Calu3 (cell line): ENCODE measurements at regions not wholly inside any gene's neighbourhood (a gene's known extent, or its start where the extent isn't known, plus 50 kb on each side); places are given as distances from the start of the nearest gene placed in this dataset.

Experiments
- BruUV-seq: library from RNA; stranded (reverse); fragments of 400-500 nt; replicated peaks from 2 replicates; lab custom pipeline; 2021; lab: Mats Ljungman, UMichigan
- CTCF ChIA-PET: fragments of 300-600 bp; sonication (Branson Sonifier 250); formaldehyde crosslinking; loops from one replicate; lab custom pipeline; 2022; ENCODE audit warnings: antibody characterized with exemption; lab: Charles Lee
- DNase-seq: peaks from one replicate; pipeline ENCODE4 v3.0.0; 2022
- H3K27ac Mint-ChIP-seq: one replicate; pipeline ENCODE4 v1.8.0; 2022; ENCODE audit warnings: mixed read lengths; ENCODE audit not compliant: unreplicated experiment
- H3K27me3 Mint-ChIP-seq: one replicate; pipeline ENCODE4 v1.8.0; 2022; ENCODE audit warnings: mixed read lengths; ENCODE audit not compliant: unreplicated experiment
- H3K36me3 Mint-ChIP-seq: one replicate; pipeline ENCODE4 v1.8.0; 2022; ENCODE audit warnings: mild to moderate bottlenecking, moderate library complexity, mixed read lengths; ENCODE audit not compliant: insufficient read depth, unreplicated experiment
- H3K4me1 Mint-ChIP-seq: one replicate; pipeline ENCODE4 v1.8.0; 2022; ENCODE audit warnings: mild to moderate bottlenecking, low read depth, mixed read lengths; ENCODE audit not compliant: unreplicated experiment
- H3K4me3 Mint-ChIP-seq: one replicate; pipeline ENCODE4 v1.8.0; 2022; ENCODE audit warnings: mild to moderate bottlenecking, low read depth, moderate library complexity, mixed read lengths; ENCODE audit not compliant: unreplicated experiment
- H3K9me3 Mint-ChIP-seq: one replicate; pipeline ENCODE4 v1.8.0; 2022; ENCODE audit warnings: low read depth, mixed read lengths; ENCODE audit not compliant: unreplicated experiment
- intact Hi-C: fragments of 100-400 bp; cut with micrococcal nuclease; formaldehyde crosslinking; loops from one replicate; pipeline ENCODE4 v1.10.0; 2022; ENCODE audit not compliant: unreplicated experiment
- TF ChIP-seq, protein P1 (sequence below): fragments of 200-600 bp; IDR thresholded peaks from one replicate; pipeline ENCODE4 v1.8.0; 2022; ENCODE audit warnings: antibody characterized with exemption; ENCODE audit not compliant: unreplicated experiment

DNA sequence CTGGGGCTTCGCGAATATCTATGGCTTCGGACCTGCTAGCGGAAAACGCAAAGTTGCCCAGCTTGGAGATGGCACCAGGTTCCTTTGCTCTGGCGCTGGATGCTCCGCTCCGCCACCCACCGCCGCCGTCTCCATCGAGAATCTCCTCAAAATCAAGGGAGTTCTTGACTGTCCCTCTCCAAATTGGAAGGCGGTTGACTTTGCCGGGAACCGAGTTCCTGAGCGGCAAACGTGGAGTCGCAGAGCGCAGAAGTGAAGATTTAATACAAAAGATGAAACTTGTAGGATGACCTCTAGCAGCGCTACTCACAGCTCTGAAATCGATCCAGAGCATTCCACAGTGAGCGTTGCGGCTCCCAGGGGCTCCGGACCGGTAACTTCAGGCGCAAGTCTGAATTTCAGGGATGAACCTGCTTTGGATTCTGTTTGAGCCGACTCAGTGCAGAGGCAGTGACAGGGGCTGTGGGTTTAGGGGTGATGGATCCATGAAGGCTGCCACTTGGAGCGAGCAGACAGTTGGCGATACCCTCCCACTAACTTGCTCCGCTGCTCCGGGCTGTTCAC lies 1641.5 kb upstream of the C9orf72 start:
- DNase-seq: no peak
- intact Hi-C loops: loop anchor here (10.0 kb wide), 1 partner anchor 330 kb away; no protein-coding TSS in a partner anchor
- Mint-ChIP-seq H3K36me3 (peaks cover 33% of the 10 kb centered on the region), H3K9me3 (no peaks in the 10 kb centered on the region), H3K4me1 (peaks cover 13% of the 10 kb centered on the region), H3K27ac (no peak overlapping the region), H3K4me3 (peak overlapping the region; percentile 67), H3K27me3 (no peaks in the 10 kb centered on the region)
- CTCF ChIA-PET: interaction anchor here (1.2 kb wide), 1 partner anchor 440 kb away, joined by 4 read pairs; no protein-coding TSS in a partner anchor
- no TSS peak for BruUV-seq
- TF ChIP-seq, protein P1, sequence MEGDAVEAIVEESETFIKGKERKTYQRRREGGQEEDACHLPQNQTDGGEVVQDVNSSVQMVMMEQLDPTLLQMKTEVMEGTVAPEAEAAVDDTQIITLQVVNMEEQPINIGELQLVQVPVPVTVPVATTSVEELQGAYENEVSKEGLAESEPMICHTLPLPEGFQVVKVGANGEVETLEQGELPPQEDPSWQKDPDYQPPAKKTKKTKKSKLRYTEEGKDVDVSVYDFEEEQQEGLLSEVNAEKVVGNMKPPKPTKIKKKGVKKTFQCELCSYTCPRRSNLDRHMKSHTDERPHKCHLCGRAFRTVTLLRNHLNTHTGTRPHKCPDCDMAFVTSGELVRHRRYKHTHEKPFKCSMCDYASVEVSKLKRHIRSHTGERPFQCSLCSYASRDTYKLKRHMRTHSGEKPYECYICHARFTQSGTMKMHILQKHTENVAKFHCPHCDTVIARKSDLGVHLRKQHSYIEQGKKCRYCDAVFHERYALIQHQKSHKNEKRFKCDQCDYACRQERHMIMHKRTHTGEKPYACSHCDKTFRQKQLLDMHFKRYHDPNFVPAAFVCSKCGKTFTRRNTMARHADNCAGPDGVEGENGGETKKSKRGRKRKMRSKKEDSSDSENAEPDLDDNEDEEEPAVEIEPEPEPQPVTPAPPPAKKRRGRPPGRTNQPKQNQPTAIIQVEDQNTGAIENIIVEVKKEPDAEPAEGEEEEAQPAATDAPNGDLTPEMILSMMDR: no peak

DNA sequence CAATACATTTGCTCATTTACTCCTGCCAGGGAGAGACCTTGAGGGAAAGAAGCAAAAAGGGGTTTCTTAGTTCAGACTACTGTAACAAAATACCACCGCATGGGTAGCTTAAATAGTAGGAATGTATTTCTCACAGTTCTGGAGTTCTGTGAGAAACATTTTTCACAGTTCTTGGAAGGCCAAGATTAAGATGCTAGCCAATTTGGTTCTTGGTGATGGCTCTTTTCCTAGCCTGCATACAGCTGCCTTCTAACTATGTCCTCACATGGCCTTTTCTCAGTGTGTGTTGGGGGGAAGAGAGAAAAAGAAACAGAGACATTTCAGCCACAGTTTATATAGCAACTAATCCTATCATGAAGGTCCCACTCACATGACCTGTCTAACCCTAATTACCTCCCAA lies 1644.7 kb upstream of the C9orf72 start:
- intact Hi-C loops: loop anchor here (10.0 kb wide), 1 partner anchor 333 kb away; no protein-coding TSS in a partner anchor
- no TSS peak for BruUV-seq

DNA sequence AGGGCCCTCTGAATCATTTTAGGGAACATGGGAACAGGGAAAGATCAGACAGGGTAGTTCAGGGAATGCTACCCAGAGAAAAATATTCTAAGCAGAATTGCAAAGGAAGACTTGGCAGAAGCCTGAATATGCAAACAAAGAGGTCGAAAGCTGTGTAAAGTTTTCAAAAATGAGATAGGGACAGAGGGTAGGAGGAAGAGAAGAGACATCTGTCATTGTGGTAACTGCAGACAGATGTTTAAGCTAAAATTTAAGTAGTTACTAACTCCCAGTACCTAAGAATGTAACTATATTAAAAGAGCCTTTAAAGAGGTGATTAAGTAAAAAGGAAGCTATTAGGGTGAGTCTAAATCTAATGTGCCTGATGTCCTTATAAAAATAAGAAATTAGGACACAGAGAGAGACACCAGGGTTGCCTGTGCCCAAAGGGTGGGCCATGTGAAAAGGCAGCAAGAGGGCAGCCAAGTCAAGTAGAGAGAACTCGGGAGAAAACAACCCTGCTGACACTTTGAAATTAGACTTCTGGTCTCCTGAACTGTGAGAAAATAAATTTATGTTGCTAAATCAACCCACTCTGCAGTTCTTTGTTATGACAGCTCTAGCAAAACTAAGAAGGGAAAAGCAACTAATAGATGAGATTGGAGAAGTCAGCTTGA lies 1647.4 kb upstream of the C9orf72 start:
- Mint-ChIP-seq H3K9me3 (no peaks in the 10 kb centered on the region), H3K4me1 (no peaks in the 10 kb centered on the region), H3K4me3 (no peak overlapping the region), H3K36me3 (no peaks in the 10 kb centered on the region), H3K27ac (no peak overlapping the region), H3K27me3 (no peaks in the 10 kb centered on the region)
- no TSS peak for BruUV-seq
- CTCF ChIA-PET: no interaction called here
- intact Hi-C loops: no loop called here
- TF ChIP-seq, protein P1: no peak
- no peak for DNase-seq

More for the DNA sequence above, 1644.7 kb upstream of the C9orf72 start:
- CTCF ChIA-PET: no interaction called here
- Mint-ChIP-seq H3K4me3 (no peak overlapping the region), H3K27me3 (no peaks in the 10 kb centered on the region), H3K36me3 (peaks cover 14% of the 10 kb centered on the region), H3K4me1 (no peaks in the 10 kb centered on the region), H3K9me3 (no peaks in the 10 kb centered on the region), H3K27ac (no peak overlapping the region)
- TF ChIP-seq, protein P1: no peak
- DNase-seq: no peak

DNA sequence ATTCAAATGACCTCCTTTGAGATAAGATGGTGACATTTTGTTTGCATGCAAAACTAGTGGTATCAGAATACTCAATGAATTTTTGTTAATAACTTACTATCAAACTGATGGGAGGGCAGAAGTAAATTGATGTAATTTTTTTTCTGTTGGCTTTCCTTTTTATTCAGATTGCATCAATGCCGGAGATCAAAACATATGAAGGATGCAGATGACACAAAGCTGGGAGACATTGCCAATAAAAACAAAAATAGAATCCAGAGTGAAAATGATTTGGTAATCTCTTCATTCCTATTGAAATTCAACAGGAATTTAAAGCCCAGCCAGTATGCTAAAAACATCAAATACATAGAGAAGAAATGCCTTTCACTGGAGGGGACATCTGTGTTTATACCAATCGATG lies 1655.3 kb upstream of the C9orf72 start:
- Mint-ChIP-seq H3K36me3 (no peaks in the 10 kb centered on the region), H3K9me3 (no peaks in the 10 kb centered on the region), H3K27me3 (no peaks in the 10 kb centered on the region), H3K4me3 (no peak overlapping the region), H3K27ac (no peak overlapping the region), H3K4me1 (no peaks in the 10 kb centered on the region)
- no peak for DNase-seq
- intact Hi-C loops: no loop called here
- TF ChIP-seq, protein P1: no peak
- CTCF ChIA-PET: no interaction called here
- no TSS peak for BruUV-seq
